ENCODE measurements at regions not wholly inside any gene's neighbourhood (a gene's known extent, or its start where the extent isn't known, plus 50 kb on each side); places are given as distances from the start of the nearest gene placed in this dataset.

- no peak for TF ChIP-seq POLR2A (IDR thresholded peaks at IDR 0.05; ENCODE audit: low read depth, low read length)
- no peak for TF ChIP-seq CTCF (IDR thresholded peaks at IDR 0.05; ENCODE audit: extremely low read depth in 1 of 2, insufficient read depth in 1 of 2, low read depth in 1 of 2, low read length in 2 of 2)
- TF ChIP-seq EZH2 (IDR thresholded peaks at IDR 0.05; ENCODE audit: borderline replicate concordance, low read depth, low read length, severe bottlenecking) = no peak
- TF ChIP-seq POLR2AphosphoS5 (IDR thresholded peaks at IDR 0.05; ENCODE audit: insufficient read depth, low read depth, low read length) = no peak
- TF ChIP-seq MAX (IDR thresholded peaks at IDR 0.05; ENCODE audit: insufficient read depth, insufficient read length) = no peak
- TF ChIP-seq MYC (IDR thresholded peaks at IDR 0.05; ENCODE audit: low read depth, low read length) = no peak
- no peak for TF ChIP-seq GATA2 (IDR thresholded peaks at IDR 0.05; ENCODE audit: insufficient read depth, insufficient read length, low read depth, low read length)
- TF ChIP-seq JUN (IDR thresholded peaks at IDR 0.05; ENCODE audit: borderline replicate concordance, insufficient read depth, insufficient read length, low read depth) = no peak
- TF ChIP-seq FOS (IDR thresholded peaks at IDR 0.05; ENCODE audit: borderline replicate concordance, insufficient read depth, low read length) = no peak
Measured at GRCh38 chr14:101335061-101335661, 226.1 kb upstream of the DIO3 start.

All from endothelial cell of umbilical vein (primary cell).